Tibial nerve (tissue), 4 donors: ENCODE measurements at regions not wholly inside any gene's neighbourhood (a gene's known extent, or its start where the extent isn't known, plus 50 kb on each side); places are given as distances from the start of the nearest gene placed in this dataset.
A peak's percentile ranks its signal among the peaks of the same experiment; 100 is the strongest.
"Not testable (repeated sequence)": the region's sequence is repeated elsewhere in the genome, so short reads cannot be mapped to it uniquely, and the experiment has no call there.

Source experiments
- DNase-seq, 2 donors: peaks; one replicate each; pipeline ENCODE4 v3.0.0-alpha.2; 2019; ENCODE audit warnings: low spot score in 2 of 2
- H3K27ac ChIP-seq, 4 donors: fragments of 200-600 bp; sonication (generic) in 3 of 4; one replicate each; pipeline ENCODE4 v1.5.1; 2017 to 2019; ENCODE audit warnings: mild to moderate bottlenecking in 1 of 4
- H3K27me3 ChIP-seq, 2 donors: fragments of 200-600 bp; sonication (generic) in 1 of 2; one replicate each; pipeline versions ENCODE4 v1.5.1 to v1.6.0; 2017 to 2019
- H3K36me3 ChIP-seq, 3 donors: fragments of 200-600 bp; sonication (generic); one replicate each; pipeline ENCODE4 v1.5.1; 2018 to 2019
- H3K4me1 ChIP-seq, 4 donors: fragments of 200-600 bp; sonication (generic) in 3 of 4; one replicate each; pipeline ENCODE4 v1.5.1; 2017 to 2019
- H3K4me3 ChIP-seq, 4 donors: fragments of 200-600 bp; sonication (generic) in 3 of 4; one replicate each; pipeline ENCODE4 v1.5.1; 2017 to 2019; ENCODE audit warnings: mild to moderate bottlenecking in 1 of 4, moderate library complexity in 1 of 4
- H3K9me3 ChIP-seq, 4 donors: fragments of 200-600 bp; sonication (generic) in 3 of 4; one replicate each; pipeline ENCODE4 v1.5.1; 2017 to 2019
- EP300 ChIP-seq, 2 donors: sonication (generic); formaldehyde crosslinking; IDR thresholded peaks; one replicate each; pipeline ENCODE4 v1.6.1; 2017; ENCODE audit warnings: antibody characterized with exemption in 2 of 2, mild to moderate bottlenecking in 1 of 2
- POLR2A ChIP-seq, 2 donors: fragments of 450-650 bp; IDR thresholded peaks; one replicate each; pipeline ENCODE4 v1.6.1; 2017; ENCODE audit warnings: antibody characterized with exemption in 2 of 2, mild to moderate bottlenecking in 2 of 2, moderate library complexity in 2 of 2
- WGBS, 2 donors: methylation state at CpG; one replicate each; pipeline ENCODE4 v1.1.5; 2018; 5-methylcytosine and 5-hydroxymethylcytosine counted together
- TF ChIP-seq, protein P1 (sequence below), 5 experiments: fragments of 200-600 bp in 3 of 5; fragments of 450-650 bp in 2 of 5; sonication (generic) in 3 of 5; IDR thresholded peaks; one replicate each; pipeline ENCODE4 v1.5.1; 2016 to 2019; ENCODE audit warnings: antibody characterized with exemption in 5 of 5, mild to moderate bottlenecking in 3 of 5, moderate library complexity in 2 of 5

DNA sequence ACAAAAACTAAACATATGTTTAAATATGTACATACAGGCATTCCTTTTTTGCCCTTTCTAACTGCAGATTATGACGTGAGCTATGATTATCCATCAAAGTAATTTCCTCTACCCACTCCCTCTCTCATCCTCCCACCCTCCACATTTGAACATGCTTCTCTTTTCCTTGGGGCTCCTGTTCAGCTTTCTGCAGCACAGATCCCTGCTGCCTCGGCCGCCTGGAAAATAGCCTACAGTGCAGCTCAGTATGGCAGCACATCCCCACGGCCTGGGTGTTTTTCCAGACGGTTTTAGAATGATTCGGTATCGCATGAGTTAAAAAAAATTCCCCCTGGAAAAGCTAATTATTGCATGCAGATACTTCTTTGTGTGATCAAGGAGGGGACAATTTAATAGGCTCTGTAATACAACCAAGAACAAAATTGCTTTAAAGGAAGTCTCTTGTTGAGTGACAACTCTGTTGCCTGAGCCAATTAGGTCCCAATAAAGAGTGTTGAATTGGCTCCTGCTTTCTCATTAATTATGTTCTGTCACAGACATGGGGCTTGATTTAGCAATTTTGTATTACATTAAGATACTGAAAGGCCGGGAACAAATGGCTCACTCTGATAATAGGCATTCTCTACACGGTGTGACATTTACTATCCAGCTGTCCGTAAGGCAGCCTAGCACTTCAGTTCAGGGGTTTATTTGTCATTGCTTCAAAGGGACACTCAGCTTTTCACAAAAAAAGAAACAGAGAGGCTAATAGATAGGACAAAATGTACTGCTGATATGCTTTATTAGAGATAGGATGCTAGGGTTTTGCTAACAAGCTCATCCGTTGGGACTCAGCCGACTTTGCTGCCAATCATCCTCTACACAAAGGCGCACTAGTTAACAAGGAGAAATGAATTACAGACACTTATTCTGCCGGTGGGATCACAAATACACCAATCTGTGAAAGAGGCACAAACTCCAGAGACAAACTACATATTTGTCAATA, 285.8 kb upstream of the G2E3 start:
- TF ChIP-seq EP300 (IDR thresholded peaks at IDR 0.05) (no peak), POLR2A (IDR thresholded peaks at IDR 0.05) (no peak)
- TF ChIP-seq, protein P1, sequence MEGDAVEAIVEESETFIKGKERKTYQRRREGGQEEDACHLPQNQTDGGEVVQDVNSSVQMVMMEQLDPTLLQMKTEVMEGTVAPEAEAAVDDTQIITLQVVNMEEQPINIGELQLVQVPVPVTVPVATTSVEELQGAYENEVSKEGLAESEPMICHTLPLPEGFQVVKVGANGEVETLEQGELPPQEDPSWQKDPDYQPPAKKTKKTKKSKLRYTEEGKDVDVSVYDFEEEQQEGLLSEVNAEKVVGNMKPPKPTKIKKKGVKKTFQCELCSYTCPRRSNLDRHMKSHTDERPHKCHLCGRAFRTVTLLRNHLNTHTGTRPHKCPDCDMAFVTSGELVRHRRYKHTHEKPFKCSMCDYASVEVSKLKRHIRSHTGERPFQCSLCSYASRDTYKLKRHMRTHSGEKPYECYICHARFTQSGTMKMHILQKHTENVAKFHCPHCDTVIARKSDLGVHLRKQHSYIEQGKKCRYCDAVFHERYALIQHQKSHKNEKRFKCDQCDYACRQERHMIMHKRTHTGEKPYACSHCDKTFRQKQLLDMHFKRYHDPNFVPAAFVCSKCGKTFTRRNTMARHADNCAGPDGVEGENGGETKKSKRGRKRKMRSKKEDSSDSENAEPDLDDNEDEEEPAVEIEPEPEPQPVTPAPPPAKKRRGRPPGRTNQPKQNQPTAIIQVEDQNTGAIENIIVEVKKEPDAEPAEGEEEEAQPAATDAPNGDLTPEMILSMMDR (IDR thresholded peaks at IDR 0.05), result no peak
- no peak for DNase-seq
- WGBS, 2 donors, result 69 to 73% methylated on average over 14 of the region's 14 CpGs

DNA sequence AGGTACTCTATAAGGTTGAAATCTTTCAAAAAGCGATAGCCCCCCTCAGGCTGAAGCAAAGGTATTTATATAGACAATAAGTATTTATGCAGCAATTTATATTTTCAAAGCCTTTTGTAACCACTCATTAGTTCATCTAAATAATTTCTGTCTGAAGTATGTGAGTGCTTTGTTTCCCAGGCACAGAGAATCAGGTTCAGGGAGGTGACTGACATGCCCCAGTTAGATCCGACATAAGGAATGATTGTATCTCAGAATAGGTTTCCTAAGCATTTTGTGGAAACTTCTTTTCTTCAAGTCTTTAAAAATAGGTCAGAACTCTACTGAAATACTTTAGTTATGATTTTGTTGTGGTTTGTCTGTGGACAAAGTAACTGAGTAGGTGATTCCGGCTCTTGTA, 283.4 kb upstream of the G2E3 start:
- TF ChIP-seq EP300 (IDR thresholded peaks at IDR 0.05), result no peak
- TF ChIP-seq, protein P1 (IDR thresholded peaks at IDR 0.05), result no peak
- TF ChIP-seq POLR2A (IDR thresholded peaks at IDR 0.05), result no peak
- WGBS, 2 donors, result 88 to 90% methylated on average over 3 of the region's 3 CpGs

More for the DNA sequence above, 285.8 kb upstream of the G2E3 start:
- Histone ChIP-seq H3K4me1 (peaks cover 0 to 4% (median 0%) of the 10 kb centered on the region in 4 donors), H3K27ac (no peak overlapping the region), H3K27me3 (no peaks in the 10 kb centered on the region), H3K36me3 (no peaks in the 10 kb centered on the region), H3K4me3 (no peak overlapping the region), H3K9me3 (no peaks in the 10 kb centered on the region)

DNA sequence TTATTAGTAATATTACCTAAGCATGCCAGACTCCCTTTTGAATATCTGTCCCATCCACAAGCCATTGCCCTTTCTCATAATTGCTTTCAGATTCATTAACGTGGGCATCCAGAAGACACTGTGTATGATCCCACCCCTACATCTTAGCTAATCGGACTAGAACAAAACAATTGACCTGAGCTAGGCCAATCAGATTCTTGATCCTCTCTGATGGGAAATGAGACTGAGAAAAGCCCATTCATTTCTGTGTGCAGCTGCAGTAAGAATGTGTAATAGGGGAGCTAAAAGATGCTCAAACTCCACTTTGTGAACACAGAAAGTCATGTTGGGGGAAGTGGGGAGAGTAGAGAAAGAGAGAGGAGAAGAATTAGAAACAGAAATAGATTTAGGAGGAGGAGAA, 281.7 kb upstream of the G2E3 start:
- DNase-seq, result no peak
- no peak overlapping the region for H3K27ac ChIP-seq
- H3K27me3 ChIP-seq, result no peaks in the 10 kb centered on the region
- H3K4me1 ChIP-seq, result no peaks in the 10 kb centered on the region
- no peaks in the 10 kb centered on the region for H3K36me3 ChIP-seq
- peaks cover 0 to 8% (median 0%) of the 10 kb centered on the region in 4 donors for H3K9me3 ChIP-seq
- WGBS, 2 donors, result 56 to 60% methylated on average over 2 of the region's 2 CpGs
- TF ChIP-seq, protein P1 (IDR thresholded peaks at IDR 0.05), result no peak
- TF ChIP-seq EP300 (IDR thresholded peaks at IDR 0.05) (no peak), POLR2A (IDR thresholded peaks at IDR 0.05) (no peak)
- no peak overlapping the region for H3K4me3 ChIP-seq

More for the DNA sequence above, 283.4 kb upstream of the G2E3 start:
- Histone ChIP-seq H3K36me3 (no peaks in the 10 kb centered on the region), H3K4me1 (peaks cover 0 to under 1% (median 0%) of the 10 kb centered on the region in 4 donors), H3K27me3 (no peaks in the 10 kb centered on the region), H3K4me3 (no peak overlapping the region), H3K27ac (no peak overlapping the region), H3K9me3 (peaks cover 0 to 3% (median 0%) of the 10 kb centered on the region in 4 donors)
- DNase-seq, result no peak

DNA sequence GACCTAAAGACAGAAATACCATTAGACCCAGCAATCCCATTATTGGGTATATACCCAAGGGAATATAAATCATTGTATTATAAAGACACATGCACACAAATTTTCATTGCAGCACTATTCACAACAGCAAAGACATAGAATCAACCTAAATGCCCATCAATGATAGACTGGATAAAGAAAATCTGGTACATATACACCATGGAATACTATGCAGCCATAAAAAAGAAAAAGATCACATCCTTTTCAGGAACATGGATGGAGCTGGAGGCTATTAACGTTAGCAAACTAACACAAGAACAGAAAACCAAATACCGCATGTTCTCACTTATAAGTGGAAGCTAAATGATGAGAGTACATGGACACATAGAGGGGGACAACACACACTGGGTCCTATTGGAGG, 280.1 kb upstream of the G2E3 start:
- H3K4me1 ChIP-seq, H3K27me3 ChIP-seq, H3K36me3 ChIP-seq, H3K9me3 ChIP-seq, H3K4me3 ChIP-seq, DNase-seq, H3K27ac ChIP-seq: not testable (repeated sequence)
- 95 to 96% methylated on average over 2 of the region's 2 CpGs for WGBS, 2 donors

DNA sequence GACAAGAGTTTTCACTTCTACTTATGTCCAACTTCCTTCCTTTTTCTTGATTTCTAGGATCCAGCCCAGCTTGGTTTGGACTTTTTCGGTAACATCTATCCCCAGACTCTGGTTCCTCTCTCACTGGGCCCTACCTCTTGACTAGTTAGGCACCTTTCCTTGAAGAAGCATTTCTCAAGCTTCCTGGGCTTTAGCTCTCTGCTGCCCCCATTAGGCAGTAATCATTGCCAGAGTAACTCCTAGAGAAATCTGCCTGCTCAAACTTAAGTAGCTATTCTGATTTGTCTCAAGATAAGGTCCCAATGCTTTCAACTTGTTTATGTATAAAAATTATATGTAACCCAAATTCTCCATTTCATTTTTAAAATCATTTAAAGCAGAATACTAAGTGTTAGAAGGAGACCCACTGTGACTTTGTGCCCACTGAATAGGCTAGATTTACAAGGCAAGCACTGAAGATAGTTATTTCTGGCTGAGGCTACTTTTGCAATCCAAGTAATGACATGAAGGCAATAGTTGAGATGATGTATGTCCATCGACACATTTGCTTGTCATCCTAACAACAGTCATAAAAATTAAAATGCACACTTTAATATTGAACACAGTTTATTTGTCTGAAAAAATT, 275.0 kb upstream of the G2E3 start:
- peak in 1 of 2 donors; percentile 38 for DNase-seq
- Histone ChIP-seq H3K4me3 (no peak overlapping the region), H3K36me3 (no peaks in the 10 kb centered on the region), H3K27ac (no peak overlapping the region), H3K4me1 (no peaks in the 10 kb centered on the region), H3K27me3 (no peaks in the 10 kb centered on the region), H3K9me3 (peaks cover 0 to 8% (median 0%) of the 10 kb centered on the region in 4 donors)
- no peak for TF ChIP-seq POLR2A (IDR thresholded peaks at IDR 0.05)
- TF ChIP-seq, protein P1 (IDR thresholded peaks at IDR 0.05), result peak in 4 of 5 experiments; percentile 11 to 45 (median 26)
- 43 to 58% methylated on average over 2 of the region's 2 CpGs for WGBS, 2 donors
